GM23338 (cell line): ENCODE measurements at regions not wholly inside any gene's neighbourhood (a gene's known extent, or its start where the extent isn't known, plus 50 kb on each side); places are given as distances from the start of the nearest gene placed in this dataset.

Experiments
- ATAC-seq: fragments of 200-7000 bp; cut with Tn5 transposase; 3 replicates; pipeline ENCODE4 v1.9.1; 2020
- DNase-seq: peaks from one replicate; pipeline ENCODE4 v3.0.0-alpha.2; 2015; ENCODE audit warnings: low spot score
- H2AFZ ChIP-seq: fragments of 200-600 bp; sonication (generic); 2 replicates; pipeline ENCODE4 v1.8.0; 2016; ENCODE audit warnings: antibody characterized with exemption, mild to moderate bottlenecking, moderate library complexity
- H3F3A ChIP-seq: fragments of 200-600 bp; sonication (generic); replicated peaks from 2 replicates; pipeline ENCODE4 v1.8.0; 2017; ENCODE audit warnings: antibody characterized with exemption, mixed run types, low read depth
- H3K27ac ChIP-seq: fragments of 200-600 bp; sonication (generic); 2 replicates; pipeline ENCODE4 v1.6.1; 2016; ENCODE audit warnings: low read depth
- H3K27me3 ChIP-seq: fragments of 200-600 bp; sonication (generic); 2 replicates; pipeline ENCODE4 v1.8.0; 2016; ENCODE audit warnings: mild to moderate bottlenecking, mixed run types, moderate library complexity; ENCODE audit not compliant: insufficient read depth
- H3K36me3 ChIP-seq: fragments of 200-600 bp; sonication (generic); 2 replicates; pipeline ENCODE4 v1.8.0; 2016; ENCODE audit warnings: mild to moderate bottlenecking; ENCODE audit not compliant: insufficient read depth
- H3K4me1 ChIP-seq: fragments of 200-600 bp; sonication (generic); 2 replicates; pipeline ENCODE4 v1.8.0; 2016; ENCODE audit warnings: mild to moderate bottlenecking, moderate library complexity; ENCODE audit not compliant: insufficient read depth
- H3K4me2 ChIP-seq: fragments of 200-600 bp; sonication (generic); 2 replicates; pipeline ENCODE4 v1.7.1; 2017; ENCODE audit warnings: mixed run types
- H3K4me3 ChIP-seq: fragments of 200-600 bp; sonication (generic); 2 replicates; pipeline ENCODE4 v1.6.1; 2016; ENCODE audit warnings: mixed run types
- H3K79me2 ChIP-seq: fragments of 200-600 bp; sonication (generic); replicated peaks from 2 replicates; pipeline ENCODE4 v1.8.0; 2017; ENCODE audit warnings: mild to moderate bottlenecking; ENCODE audit not compliant: insufficient read depth
- H3K9me2 ChIP-seq: fragments of 200-600 bp; sonication (generic); 2 replicates; pipeline ENCODE4 v1.8.0; 2017; ENCODE audit not compliant: insufficient read depth
- H4K20me1 ChIP-seq: fragments of 200-600 bp; sonication (generic); replicated peaks from 2 replicates; pipeline ENCODE4 v1.8.0; 2017; ENCODE audit warnings: mild to moderate bottlenecking; ENCODE audit not compliant: insufficient read depth
- H3K27ac Mint-ChIP-seq: 2 replicates; pipeline ENCODE4 v1.8.0; 2020; ENCODE audit warnings: inconsistent platforms, mild to moderate bottlenecking, moderate library complexity, mixed read lengths
- H3K27me3 Mint-ChIP-seq: 3 replicates; pipeline ENCODE4 v1.8.0; 2022; ENCODE audit warnings: low read depth, mild to moderate bottlenecking, moderate library complexity, mixed read lengths, inconsistent platforms; ENCODE audit not compliant: insufficient read depth, poor library complexity
- H3K36me3 Mint-ChIP-seq: 3 replicates; pipeline ENCODE4 v1.8.0; 2021; ENCODE audit warnings: low read depth, mild to moderate bottlenecking, inconsistent platforms, moderate library complexity, mixed read lengths
- H3K4me1 Mint-ChIP-seq: 3 replicates; pipeline ENCODE4 v1.8.0; 2020; ENCODE audit warnings: mild to moderate bottlenecking, inconsistent platforms, mixed read lengths
- H3K4me3 Mint-ChIP-seq: 3 replicates; pipeline ENCODE4 v1.8.0; 2021; ENCODE audit warnings: moderate library complexity, mild to moderate bottlenecking, inconsistent platforms, mixed read lengths
- H3K9me3 Mint-ChIP-seq: 3 replicates; pipeline ENCODE4 v1.8.0; 2020; ENCODE audit warnings: moderate library complexity, mild to moderate bottlenecking, inconsistent platforms, mixed read lengths
- ETS1 ChIP-seq: IDR thresholded peaks from 2 replicates; pipeline ENCODE4 v1.6.1; 2016; ENCODE audit warnings: antibody characterized with exemption
- JUNB ChIP-seq: IDR thresholded peaks from one replicate; pipeline ENCODE4 v1.6.1; 2016; ENCODE audit warnings: antibody characterized with exemption; ENCODE audit not compliant: unreplicated experiment
- STAT1 ChIP-seq: IDR thresholded peaks from one replicate; pipeline ENCODE4 v1.6.1; 2016; ENCODE audit warnings: antibody characterized with exemption; ENCODE audit not compliant: unreplicated experiment
- ZNF331 ChIP-seq: fragments of 250-450 bp; sonication (Bioruptor Pico); IDR thresholded peaks from 2 replicates; pipeline ENCODE4 v1.5.0; 2020; ENCODE audit warnings: low read depth, mild to moderate bottlenecking, moderate library complexity
- ZNF462 ChIP-seq: fragments of 250-450 bp; sonication (Bioruptor Pico); IDR thresholded peaks from 2 replicates; pipeline ENCODE4 v1.5.0; 2020; ENCODE audit warnings: mild to moderate bottlenecking, moderate library complexity

DNA sequence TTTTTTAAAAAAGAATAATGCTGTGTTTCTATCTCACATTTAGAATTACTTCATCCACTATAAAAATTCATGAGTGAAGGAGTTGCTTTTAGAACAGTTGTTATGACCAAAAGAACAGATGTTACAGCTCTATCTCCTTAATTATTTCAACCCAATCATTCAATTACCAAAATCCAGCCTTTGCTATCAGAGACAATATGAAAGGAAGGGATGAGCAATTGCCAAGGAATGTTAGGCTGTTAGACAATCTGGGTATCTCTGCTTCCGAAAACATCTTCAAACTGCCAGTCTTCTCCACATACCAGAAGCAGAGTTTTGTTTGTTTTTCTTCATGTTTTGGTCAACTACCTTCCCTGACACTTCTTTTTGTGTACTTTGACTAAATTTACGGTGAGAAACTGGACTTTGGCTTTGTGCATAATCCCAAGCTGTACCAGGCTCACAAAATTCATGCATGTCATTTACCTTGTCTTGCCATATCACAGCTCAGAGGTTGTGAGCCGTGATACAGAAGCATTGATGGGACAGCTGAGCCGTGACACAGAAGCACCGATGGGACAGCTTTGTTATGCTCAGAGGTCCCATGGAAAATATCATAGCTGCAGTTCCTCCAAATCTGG lies 405.5 kb downstream of the KIF4B start (continued):
- TF ChIP-seq ZNF462, result no peak
- no peak for TF ChIP-seq JUNB
- no peak for TF ChIP-seq ZNF331 (CRISPR knock-in tag)
- TF ChIP-seq STAT1, result no peak

GRCh38 chr5:155430192-155430591 lies 416.6 kb downstream of the KIF4B start:
- Mint-ChIP-seq H3K9me3 (no peaks in the 10 kb centered on the region; the same call in 2 of the 3 replicates), H3K4me1 (peaks cover 5% of the 10 kb centered on the region), H3K36me3 (no peaks in the 10 kb centered on the region; the same call in 2 of the 3 replicates), H3K27ac (no peak overlapping the region), H3K4me3 (no peak overlapping the region), H3K27me3 (no peaks in the 10 kb centered on the region)
- no peak overlapping the region for H3K27ac ChIP-seq
- H3K4me2 ChIP-seq, result no peak overlapping the region
- no peak for DNase-seq
- H3K27me3 ChIP-seq, result no peaks in the 10 kb centered on the region
- H2AFZ ChIP-seq, result no peak overlapping the region
- H3K4me3 ChIP-seq, result no peak overlapping the region
- TF ChIP-seq JUNB (no peak), ZNF331 (CRISPR knock-in tag) (no peak), ETS1 (no peak)
- no peaks in the 10 kb centered on the region for H3F3A ChIP-seq
- H3K4me1 ChIP-seq, result peaks cover 8% of the 10 kb centered on the region; the same call in 1 of the 2 replicates
- no peaks in the 10 kb centered on the region for H3K36me3 ChIP-seq
- no peaks in the 10 kb centered on the region for H3K79me2 ChIP-seq
- H3K9me2 ChIP-seq, result peaks cover 10% of the 10 kb centered on the region; the same call in 1 of the 2 replicates
- ATAC-seq, result no peak
- no peaks in the 10 kb centered on the region for H4K20me1 ChIP-seq
